Smooth muscle cell (in vitro differentiated cells): ENCODE measurements at regions not wholly inside any gene's neighbourhood (a gene's known extent, or its start where the extent isn't known, plus 50 kb on each side); places are given as distances from the start of the nearest gene placed in this dataset.

ENCODE experiments used
- DNase-seq: peaks from one replicate; lab custom pipeline; 2025; ENCODE audit not compliant: unreplicated experiment; lab: John Stamatoyannopoulos, UW
- H2AFZ ChIP-seq: fragments of 200-600 bp; sonication (generic); 2 replicates; pipeline ENCODE4 v1.6.0; 2016; ENCODE audit warnings: antibody characterized with exemption, low read depth, mild to moderate bottlenecking
- H3F3A ChIP-seq: fragments of 200-600 bp; sonication (generic); 2 replicates; pipeline ENCODE4 v1.6.0; 2017; ENCODE audit warnings: antibody characterized with exemption, low read depth
- H3K27ac ChIP-seq: fragments of 200-600 bp; sonication (generic); 2 replicates; pipeline ENCODE4 v1.5.1; 2016; ENCODE audit warnings: low read depth, mild to moderate bottlenecking
- H3K27me3 ChIP-seq: fragments of 200-600 bp; sonication (generic); 2 replicates; pipeline ENCODE4 v1.6.1; 2016; ENCODE audit warnings: low read depth, mild to moderate bottlenecking
- H3K36me3 ChIP-seq: fragments of 200-600 bp; sonication (generic); 2 replicates; pipeline ENCODE4 v1.5.1; 2016; ENCODE audit warnings: low read depth
- H3K4me1 ChIP-seq: fragments of 200-600 bp; sonication (generic); 2 replicates; pipeline ENCODE4 v1.5.1; 2016; ENCODE audit warnings: low read depth
- H3K4me2 ChIP-seq: fragments of 200-600 bp; sonication (generic); 2 replicates; pipeline ENCODE4 v1.6.0; 2016; ENCODE audit warnings: mild to moderate bottlenecking
- H3K4me3 ChIP-seq: fragments of 200-600 bp; sonication (generic); 2 replicates; pipeline ENCODE4 v1.5.1; 2016; ENCODE audit warnings: mild to moderate bottlenecking
- H3K79me2 ChIP-seq: fragments of 200-600 bp; sonication (generic); 2 replicates; pipeline ENCODE4 v1.6.0; 2016; ENCODE audit warnings: low read depth, mild to moderate bottlenecking
- H3K9ac ChIP-seq: fragments of 200-600 bp; sonication (generic); 2 replicates; pipeline ENCODE4 v1.6.0; 2016; ENCODE audit warnings: low read depth
- H3K9me3 ChIP-seq: fragments of 200-600 bp; sonication (generic); replicated peaks from 2 replicates; pipeline ENCODE4 v1.5.1; 2016; ENCODE audit warnings: low read depth
- H4K20me1 ChIP-seq: fragments of 200-600 bp; sonication (generic); 2 replicates; pipeline ENCODE4 v1.6.0; 2016; ENCODE audit warnings: low read depth
- WGBS: methylation state at CpG from one replicate; pipeline ENCODE4 v1.1.7; 2016; ENCODE audit warnings: low lambda C conversion rate; 5-methylcytosine and 5-hydroxymethylcytosine counted together
- TF ChIP-seq, protein P1 (sequence below): fragments of 200-600 bp; sonication (generic); IDR thresholded peaks from 2 replicates; pipeline ENCODE4 v1.5.1; 2017; ENCODE audit warnings: borderline replicate concordance, mild to moderate bottlenecking, antibody characterized with exemption; ENCODE audit not compliant: insufficient read depth, poor library complexity, severe bottlenecking

DNA sequence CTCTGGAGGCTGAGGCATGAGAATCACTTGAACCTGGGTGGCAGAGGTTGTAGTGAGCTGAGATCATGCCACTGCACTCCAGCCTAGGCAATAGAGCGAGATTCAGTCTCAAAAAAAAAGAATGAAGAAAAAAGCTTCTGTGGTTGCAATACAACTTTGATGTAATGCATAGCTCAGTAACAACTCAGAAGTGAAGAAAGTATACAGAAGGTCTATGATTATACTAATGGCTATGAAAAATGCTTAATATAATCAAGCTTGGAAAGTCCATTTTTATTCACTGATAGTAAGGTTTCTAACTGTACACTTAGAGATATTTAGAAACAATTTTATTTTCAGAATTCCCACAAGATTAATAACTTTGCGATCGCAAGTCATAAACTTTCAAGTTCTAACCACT lies 88.2 kb upstream of the FRMD6 start:
- H4K20me1 ChIP-seq = no peaks in the 10 kb centered on the region
- H3K4me3 ChIP-seq = no peak overlapping the region
- no peaks in the 10 kb centered on the region for H3K36me3 ChIP-seq
- H3K4me2 ChIP-seq = peak overlapping the region; percentile 7
- peak overlapping the region; percentile 63 for H3K27ac ChIP-seq
- H2AFZ ChIP-seq = peak overlapping the region; percentile 17
- peaks cover 14% of the 10 kb centered on the region for H3K4me1 ChIP-seq
- no peaks in the 10 kb centered on the region for H3K79me2 ChIP-seq
- H3K9ac ChIP-seq = peak overlapping the region; percentile 11
- H3K27me3 ChIP-seq = no peaks in the 10 kb centered on the region
- 87% methylated on average over 3 of the region's 3 CpGs for WGBS
- TF ChIP-seq, protein P1, sequence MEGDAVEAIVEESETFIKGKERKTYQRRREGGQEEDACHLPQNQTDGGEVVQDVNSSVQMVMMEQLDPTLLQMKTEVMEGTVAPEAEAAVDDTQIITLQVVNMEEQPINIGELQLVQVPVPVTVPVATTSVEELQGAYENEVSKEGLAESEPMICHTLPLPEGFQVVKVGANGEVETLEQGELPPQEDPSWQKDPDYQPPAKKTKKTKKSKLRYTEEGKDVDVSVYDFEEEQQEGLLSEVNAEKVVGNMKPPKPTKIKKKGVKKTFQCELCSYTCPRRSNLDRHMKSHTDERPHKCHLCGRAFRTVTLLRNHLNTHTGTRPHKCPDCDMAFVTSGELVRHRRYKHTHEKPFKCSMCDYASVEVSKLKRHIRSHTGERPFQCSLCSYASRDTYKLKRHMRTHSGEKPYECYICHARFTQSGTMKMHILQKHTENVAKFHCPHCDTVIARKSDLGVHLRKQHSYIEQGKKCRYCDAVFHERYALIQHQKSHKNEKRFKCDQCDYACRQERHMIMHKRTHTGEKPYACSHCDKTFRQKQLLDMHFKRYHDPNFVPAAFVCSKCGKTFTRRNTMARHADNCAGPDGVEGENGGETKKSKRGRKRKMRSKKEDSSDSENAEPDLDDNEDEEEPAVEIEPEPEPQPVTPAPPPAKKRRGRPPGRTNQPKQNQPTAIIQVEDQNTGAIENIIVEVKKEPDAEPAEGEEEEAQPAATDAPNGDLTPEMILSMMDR = no peak
- no peaks in the 10 kb centered on the region for H3K9me3 ChIP-seq
- H3F3A ChIP-seq = no peaks in the 10 kb centered on the region
- DNase-seq = no peak

DNA sequence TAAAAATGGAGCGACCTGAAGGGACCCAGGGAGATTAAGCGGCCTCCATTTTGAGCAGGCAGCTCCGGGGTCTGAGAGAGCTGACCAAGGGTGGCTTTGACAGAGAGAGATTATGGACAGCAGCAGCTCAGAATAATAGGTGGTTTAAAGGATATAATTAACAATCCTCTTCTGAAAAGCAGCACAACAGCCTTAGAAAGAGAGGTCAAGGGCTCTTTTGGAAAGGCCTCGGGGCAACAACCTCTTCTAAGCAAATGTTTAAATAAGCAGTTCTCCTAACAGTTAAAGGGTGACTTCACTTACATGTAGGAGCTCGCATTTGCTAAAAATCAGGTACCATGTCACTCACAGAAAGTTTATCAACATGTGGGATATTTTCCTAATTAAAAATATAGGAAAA lies 87.2 kb upstream of the FRMD6 start:
- Histone ChIP-seq H3K4me3 (no peak overlapping the region), H3K79me2 (no peaks in the 10 kb centered on the region), H3K4me2 (peak overlapping the region; percentile 21), H3F3A (no peaks in the 10 kb centered on the region), H3K36me3 (no peaks in the 10 kb centered on the region), H3K9ac (no peak overlapping the region), H3K27me3 (no peaks in the 10 kb centered on the region), H2AFZ (peak overlapping the region; percentile 17), H3K27ac (peak overlapping the region; percentile 63), H3K9me3 (no peaks in the 10 kb centered on the region), H4K20me1 (no peaks in the 10 kb centered on the region), H3K4me1 (peaks cover 14% of the 10 kb centered on the region)
- no peak for DNase-seq
- TF ChIP-seq, protein P1 = no peak
- WGBS = 54% methylated on average over 5 of the region's 5 CpGs

DNA sequence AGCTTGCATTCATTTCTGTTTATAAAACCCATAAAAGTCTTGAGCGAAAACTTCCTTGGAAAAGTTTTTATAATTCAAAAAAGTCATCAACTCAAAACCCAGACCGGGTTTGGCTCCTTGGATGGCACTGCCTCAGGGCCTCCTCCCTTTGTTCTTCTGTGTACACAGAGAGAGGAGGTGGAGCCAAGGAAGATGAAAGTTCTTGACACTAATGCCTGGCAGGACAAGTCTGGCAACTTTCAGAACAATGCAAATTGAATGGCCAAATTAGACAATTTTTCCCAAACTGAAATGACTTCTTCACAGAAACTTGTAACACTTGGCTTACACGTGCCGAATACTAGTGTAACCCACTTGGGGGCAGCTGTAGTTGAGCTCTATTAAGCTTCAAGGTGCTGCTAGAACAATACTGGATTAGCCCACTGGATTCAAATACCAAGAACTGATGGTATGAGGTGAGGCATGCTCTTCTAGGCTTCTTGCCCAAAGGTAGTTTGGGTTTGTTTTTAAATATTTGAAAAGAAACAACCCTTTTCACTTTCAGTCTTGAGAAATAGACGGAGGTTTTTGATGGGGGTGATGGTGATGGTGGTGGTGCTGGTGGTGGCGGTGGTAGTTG lies 86.6 kb upstream of the FRMD6 start:
- Histone ChIP-seq H3K27me3 (no peaks in the 10 kb centered on the region), H3F3A (no peaks in the 10 kb centered on the region), H3K4me2 (peak overlapping the region; percentile 21), H2AFZ (no peak overlapping the region), H3K4me3 (no peak overlapping the region), H3K36me3 (no peaks in the 10 kb centered on the region), H4K20me1 (no peaks in the 10 kb centered on the region), H3K9ac (no peak overlapping the region), H3K4me1 (peaks cover 14% of the 10 kb centered on the region), H3K9me3 (no peaks in the 10 kb centered on the region), H3K27ac (peak overlapping the region; percentile 63), H3K79me2 (no peaks in the 10 kb centered on the region)
- DNase-seq = no peak
- TF ChIP-seq, protein P1 = no peak
- WGBS = 69% methylated on average over 6 of the region's 6 CpGs
